A549 (cell line): ENCODE measurements at regions not wholly inside any gene's neighbourhood (a gene's known extent, or its start where the extent isn't known, plus 50 kb on each side); places are given as distances from the start of the nearest gene placed in this dataset.

Source experiments
- CEBPB ChIP-seq, 2 experiments: fragments of >200 bp in 1 of 2; sonication (Bioruptor Twin) in 1 of 2; formaldehyde crosslinking in 1 of 2; IDR thresholded peaks; 2 replicates each; pipeline ENCODE4 v1.6.1; 2012 to 2016
- CHD4 ChIP-seq: fragments of 200-600 bp; sonication (generic); IDR thresholded peaks from 2 replicates; pipeline ENCODE4 v1.6.1; 2016; ENCODE audit warnings: antibody characterized with exemption, mild to moderate bottlenecking, borderline replicate concordance
- CTCF ChIP-seq: fragments of >200 bp; sonication (Bioruptor Twin); formaldehyde crosslinking; IDR thresholded peaks from 3 replicates; pipeline ENCODE4 v1.5.1; 2016
- GATA3 ChIP-seq: IDR thresholded peaks from 2 replicates; pipeline ENCODE4 v1.6.1; 2012; ENCODE audit warnings: borderline replicate concordance
- JUN ChIP-seq, 2 experiments: fragments of >200 bp; sonication (Bioruptor Twin); formaldehyde crosslinking; IDR thresholded peaks; 2 replicates in 1 of 2; 3 replicates in 1 of 2; pipeline ENCODE4 v1.6.1; 2016 to 2017
- KDM1A ChIP-seq: fragments of 200-600 bp; sonication (generic); IDR thresholded peaks from 2 replicates; pipeline ENCODE4 v1.6.1; 2016; ENCODE audit warnings: low read depth, mild to moderate bottlenecking
- POLR2A ChIP-seq: IDR thresholded peaks from 2 replicates; pipeline ENCODE4 v1.6.1; 2012; ENCODE audit warnings: mild to moderate bottlenecking, low read length
- RFX5 ChIP-seq: fragments of 450-650 bp; IDR thresholded peaks from 2 replicates; pipeline ENCODE4 v1.7.1; 2014; ENCODE audit warnings: antibody characterized with exemption, mild to moderate bottlenecking, moderate library complexity
- SREBF2 ChIP-seq: fragments of 450-650 bp; IDR thresholded peaks from 2 replicates; pipeline ENCODE4 v1.6.1; 2014; ENCODE audit warnings: mild to moderate bottlenecking, moderate library complexity
- ZFP36 ChIP-seq: fragments of 450-650 bp; IDR thresholded peaks from 2 replicates; pipeline ENCODE4 v1.6.1; 2014; ENCODE audit warnings: borderline replicate concordance; ENCODE audit not compliant: partially characterized antibody

GRCh38 chr4:57270346-57270745, 160.2 kb upstream of the IGFBP7 start:
- no peak for TF ChIP-seq POLR2A
- no peak for TF ChIP-seq CTCF
- TF ChIP-seq KDM1A, result no peak
- no peak for TF ChIP-seq SREBF2
- TF ChIP-seq RFX5, result no peak
- TF ChIP-seq GATA3, result no peak
- no peak for TF ChIP-seq CHD4
- no peak for TF ChIP-seq JUN (IDR thresholded peaks at IDR 0.05)
- TF ChIP-seq CEBPB (IDR thresholded peaks at IDR 0.05), result no peak
- no peak for TF ChIP-seq ZFP36
